IMR-90 (cell line): ENCODE measurements at regions not wholly inside any gene's neighbourhood (a gene's known extent, or its start where the extent isn't known, plus 50 kb on each side); places are given as distances from the start of the nearest gene placed in this dataset.

ENCODE experiments used
- ATAC-seq: fragments of 200-7000 bp; cut with Tn5 transposase; 2 replicates; pipeline ENCODE4 v1.9.1; 2020; ENCODE audit warnings: low read depth, mild to moderate bottlenecking, moderate library complexity
- BruUV-seq: library from RNA; stranded (reverse); fragments of 400-500 nt; replicated peaks from 2 replicates; lab custom pipeline; 2021; lab: Mats Ljungman, UMichigan
- CTCF ChIA-PET: fragments of 300-600 bp; formaldehyde crosslinking; extraction: SDS; loops from one replicate; lab custom pipeline; 2021; ENCODE audit warnings: antibody characterized with exemption; lab: Yijun Ruan, JAX
- POLR2A ChIA-PET: fragments of 300-600 bp; sonication (Branson Sonifier 250); formaldehyde crosslinking; loops from one replicate; lab custom pipeline; 2022; ENCODE audit warnings: antibody characterized with exemption; ENCODE audit not compliant: unreplicated experiment; lab: Charles Lee
- DNase-seq: peaks from one replicate; pipeline ENCODE4 v3.0.0; 2013
- H2AFZ ChIP-seq: replicated peaks from 2 replicates; pipeline ENCODE3; 2013; ENCODE audit warnings: low read length, mild to moderate bottlenecking; ENCODE audit not compliant: poor library complexity
- H2AK5ac ChIP-seq: 2 replicates; pipeline ENCODE4 v1.6.1; 2013; ENCODE audit warnings: low read depth, low read length, inconsistent platforms
- H2AK9ac ChIP-seq: replicated peaks from 2 replicates; pipeline ENCODE3; 2013; ENCODE audit warnings: mild to moderate bottlenecking, low read depth, low read length, moderate library complexity; ENCODE audit not compliant: poor library complexity
- H2BK120ac ChIP-seq: 2 replicates; pipeline ENCODE4 v1.6.1; 2013; ENCODE audit warnings: low read depth, low read length, inconsistent platforms
- H2BK15ac ChIP-seq: 3 replicates; pipeline ENCODE4 v1.6.1; 2013; ENCODE audit warnings: low read depth, low read length, inconsistent platforms
- H2BK20ac ChIP-seq: 2 replicates; pipeline ENCODE4 v1.6.1; 2013; ENCODE audit warnings: low read depth, mild to moderate bottlenecking, inconsistent platforms, low read length, moderate library complexity
- H2BK5ac ChIP-seq: 2 replicates; pipeline ENCODE4 v1.6.1; 2013; ENCODE audit warnings: mild to moderate bottlenecking, low read depth, low read length, inconsistent platforms; ENCODE audit not compliant: poor library complexity, severe bottlenecking
- H3K14ac ChIP-seq: replicated peaks from 2 replicates; pipeline ENCODE4 v1.6.1; 2013; ENCODE audit warnings: low read depth, low read length, inconsistent platforms
- H3K18ac ChIP-seq: 2 replicates; pipeline ENCODE4 v1.6.1; 2013; ENCODE audit warnings: low read depth, low read length, control low read depth
- H3K23ac ChIP-seq: 2 replicates; pipeline ENCODE4 v1.6.1; 2013; ENCODE audit warnings: low read depth, low read length, inconsistent platforms
- H3K27ac ChIP-seq: 2 replicates; pipeline ENCODE4 v1.5.1; 2013; ENCODE audit warnings: mild to moderate bottlenecking, control low read depth, low read length; ENCODE audit not compliant: insufficient read depth
- H3K27me3 ChIP-seq: 2 replicates; pipeline ENCODE4 v1.6.1; 2013; ENCODE audit warnings: low read length; ENCODE audit not compliant: control insufficient read depth, insufficient read depth
- H3K36me3 ChIP-seq: 2 replicates; pipeline ENCODE4 v1.6.1; 2013; ENCODE audit warnings: low read length, mixed read lengths; ENCODE audit not compliant: control insufficient read depth, insufficient read depth
- H3K4ac ChIP-seq: 2 replicates; pipeline ENCODE4 v1.6.1; 2013; ENCODE audit warnings: low read depth, low read length, inconsistent platforms
- H3K4me1 ChIP-seq: 2 replicates; pipeline ENCODE4 v1.6.1; 2013; ENCODE audit warnings: low read length, mixed read lengths; ENCODE audit not compliant: control insufficient read depth, insufficient read depth
- H3K4me2 ChIP-seq: 2 replicates; pipeline ENCODE4 v1.6.1; 2013; ENCODE audit warnings: low read depth, mild to moderate bottlenecking, control low read depth, low read length, moderate library complexity
- H3K4me3 ChIP-seq: 2 replicates; pipeline ENCODE4 v1.5.1; 2013; ENCODE audit warnings: low read depth, mild to moderate bottlenecking, control low read depth, low read length, moderate library complexity; ENCODE audit not compliant: insufficient read depth
- H3K56ac ChIP-seq: 2 replicates; pipeline ENCODE4 v1.6.1; 2013; ENCODE audit warnings: low read length, inconsistent platforms; ENCODE audit not compliant: insufficient read depth; ENCODE audit errors: extremely low read depth
- H3K79me1 ChIP-seq, 2 experiments: 2 replicates each; pipeline ENCODE4 v1.6.1; 2013; ENCODE audit warnings: low read length in 2 of 2, inconsistent platforms in 1 of 2, low read depth in 1 of 2
- H3K9ac ChIP-seq: 2 replicates; pipeline ENCODE4 v1.6.1; 2013; ENCODE audit warnings: low read depth, low read length, control low read depth
- H3K9me1 ChIP-seq: 2 replicates; pipeline ENCODE4 v1.6.1; 2013; ENCODE audit warnings: low read length, inconsistent platforms; ENCODE audit not compliant: insufficient read depth
- H3K9me3 ChIP-seq: 2 replicates; pipeline ENCODE4 v1.6.1; 2013; ENCODE audit warnings: low read length; ENCODE audit not compliant: control insufficient read depth, insufficient read depth
- H4K20me1 ChIP-seq: 2 replicates; pipeline ENCODE4 v1.6.1; 2013; ENCODE audit warnings: low read length, inconsistent platforms; ENCODE audit not compliant: insufficient read depth
- H4K5ac ChIP-seq: 2 replicates; pipeline ENCODE4 v1.6.1; 2013; ENCODE audit warnings: mild to moderate bottlenecking, low read depth, low read length, control low read depth
- H4K8ac ChIP-seq, 2 experiments: 2 replicates each; pipeline ENCODE4 v1.6.1; 2013; ENCODE audit warnings: low read depth in 2 of 2, low read length in 2 of 2, control low read depth in 1 of 2, inconsistent platforms in 1 of 2
- H4K91ac ChIP-seq: 2 replicates; pipeline ENCODE4 v1.6.1; 2013; ENCODE audit warnings: low read depth, low read length, inconsistent platforms; ENCODE audit not compliant: insufficient read depth
- BHLHE40 ChIP-seq: fragments of 150-350 bp; IDR thresholded peaks from 2 replicates; pipeline ENCODE4 v1.6.1; 2016; ENCODE audit warnings: mild to moderate bottlenecking, low read depth, low read length
- CEBPB ChIP-seq: IDR thresholded peaks from 2 replicates; pipeline ENCODE4 v1.6.1; 2012; ENCODE audit warnings: low read depth, low read length, improper control_type of control experiment
- FOS ChIP-seq: fragments of 150-350 bp; IDR thresholded peaks from 2 replicates; pipeline ENCODE4 v1.6.1; 2016; ENCODE audit warnings: low read depth, low read length
- RAD21 ChIP-seq: IDR thresholded peaks from 2 replicates; pipeline ENCODE4 v1.6.1; 2012; ENCODE audit warnings: low read length, improper control_type of control experiment
- WGBS, 2 experiments: methylation state at CpG; one replicate each; pipeline versions ENCODE4 v1.1.5 to v1.1.7; 2013; ENCODE audit warnings: missing lambda C conversion rate in 2 of 2; ENCODE audit not compliant: insufficient read length in 1 of 2; ENCODE audit errors: extremely low coverage in 2 of 2; 5-methylcytosine and 5-hydroxymethylcytosine counted together
- dilution Hi-C: fragments of 300-500 bp; cut with HindIII; formaldehyde crosslinking; loops from one replicate; pipeline ENCODE4 v1.14.3; 2018; ENCODE audit warnings: low sequenced_read_pairs; ENCODE audit not compliant: unreplicated experiment
- in situ Hi-C: fragments of 300-500 bp; cut with MboI; formaldehyde crosslinking; loops from 3 replicates; pipeline ENCODE4 v1.14.3; 2019; ENCODE audit warnings: low sequenced_read_pairs, inconsistent platforms, mixed read lengths
- intact Hi-C: fragments of 100-400 bp; cut with micrococcal nuclease; formaldehyde crosslinking; loops from 2 replicates; pipeline ENCODE4 v1.10.0; 2022

GRCh38 chr21:16022921-16023320 is 293.1 kb downstream of the USP25 start:
- DNase-seq, result no peak
- dilution Hi-C loops, result no loop called here
- in situ Hi-C loops, result no loop called here
- Histone ChIP-seq H3K79me1 (no peaks in the 10 kb centered on the region), H2AFZ (no peak overlapping the region), H2BK20ac (no peak overlapping the region), H4K20me1 (no peaks in the 10 kb centered on the region), H4K91ac (no peak overlapping the region), H3K23ac (no peak overlapping the region), H2BK120ac (no peak overlapping the region), H3K14ac (no peak overlapping the region), H3K4me3 (no peak overlapping the region), H2AK5ac (no peak overlapping the region), H3K9ac (no peak overlapping the region), H3K56ac (no peak overlapping the region), H3K9me3 (no peaks in the 10 kb centered on the region), H3K27ac (no peak overlapping the region), H3K36me3 (no peaks in the 10 kb centered on the region), H3K18ac (no peak overlapping the region), H3K4me1 (no peaks in the 10 kb centered on the region), H3K4ac (no peak overlapping the region), H2BK5ac (no peak overlapping the region), H4K5ac (no peak overlapping the region), H3K9me1 (no peaks in the 10 kb centered on the region), H2BK15ac (no peak overlapping the region), H4K8ac (no peak overlapping the region), H2AK9ac (no peak overlapping the region), H3K4me2 (no peak overlapping the region), H3K27me3 (no peaks in the 10 kb centered on the region)
- WGBS, 2 experiments, result no CpG with 5 or more reads among the region's 3 CpGs
- BruUV-seq, result no TSS peak
- CTCF ChIA-PET, result interaction anchor here (1.1 kb wide), 1 partner anchor 19 kb away, joined by 4 read pairs; no protein-coding TSS in a partner anchor
- intact Hi-C loops, result no loop called here
- ATAC-seq, result no peak
- POLR2A ChIA-PET, result no interaction called here
- TF ChIP-seq FOS (no peak), CEBPB (no peak), BHLHE40 (no peak), RAD21 (no peak)
